Tibial nerve (tissue), 4 donors: ENCODE measurements at regions not wholly inside any gene's neighbourhood (a gene's known extent, or its start where the extent isn't known, plus 50 kb on each side); places are given as distances from the start of the nearest gene placed in this dataset.

Experiments
- DNase-seq, 2 donors: peaks; one replicate each; pipeline ENCODE4 v3.0.0-alpha.2; 2019; ENCODE audit warnings: low spot score in 2 of 2
- H3K27ac ChIP-seq, 4 donors: fragments of 200-600 bp; sonication (generic) in 3 of 4; one replicate each; pipeline ENCODE4 v1.5.1; 2017 to 2019; ENCODE audit warnings: mild to moderate bottlenecking in 1 of 4
- H3K27me3 ChIP-seq, 2 donors: fragments of 200-600 bp; sonication (generic) in 1 of 2; one replicate each; pipeline versions ENCODE4 v1.5.1 to v1.6.0; 2017 to 2019
- H3K36me3 ChIP-seq, 3 donors: fragments of 200-600 bp; sonication (generic); one replicate each; pipeline ENCODE4 v1.5.1; 2018 to 2019
- H3K4me1 ChIP-seq, 4 donors: fragments of 200-600 bp; sonication (generic) in 3 of 4; one replicate each; pipeline ENCODE4 v1.5.1; 2017 to 2019
- H3K4me3 ChIP-seq, 4 donors: fragments of 200-600 bp; sonication (generic) in 3 of 4; one replicate each; pipeline ENCODE4 v1.5.1; 2017 to 2019; ENCODE audit warnings: mild to moderate bottlenecking in 1 of 4, moderate library complexity in 1 of 4
- H3K9me3 ChIP-seq, 4 donors: fragments of 200-600 bp; sonication (generic) in 3 of 4; one replicate each; pipeline ENCODE4 v1.5.1; 2017 to 2019
- CTCF ChIP-seq, 5 experiments: fragments of 200-600 bp in 3 of 5; fragments of 450-650 bp in 2 of 5; sonication (generic) in 3 of 5; IDR thresholded peaks; one replicate each; pipeline ENCODE4 v1.5.1; 2016 to 2019; ENCODE audit warnings: antibody characterized with exemption in 5 of 5, mild to moderate bottlenecking in 3 of 5, moderate library complexity in 2 of 5
- EP300 ChIP-seq, 2 donors: sonication (generic); formaldehyde crosslinking; IDR thresholded peaks; one replicate each; pipeline ENCODE4 v1.6.1; 2017; ENCODE audit warnings: antibody characterized with exemption in 2 of 2, mild to moderate bottlenecking in 1 of 2
- POLR2A ChIP-seq, 2 donors: fragments of 450-650 bp; IDR thresholded peaks; one replicate each; pipeline ENCODE4 v1.6.1; 2017; ENCODE audit warnings: antibody characterized with exemption in 2 of 2, mild to moderate bottlenecking in 2 of 2, moderate library complexity in 2 of 2
- WGBS, 2 donors: methylation state at CpG; one replicate each; pipeline ENCODE4 v1.1.5; 2018; 5-methylcytosine and 5-hydroxymethylcytosine counted together

GRCh38 chr18:44425161-44425560 lies 255.5 kb upstream of the SETBP1 start:
- no peaks in the 10 kb centered on the region for H3K36me3 ChIP-seq
- no peaks in the 10 kb centered on the region for H3K27me3 ChIP-seq
- no peak for TF ChIP-seq CTCF (IDR thresholded peaks at IDR 0.05)
- TF ChIP-seq EP300 (IDR thresholded peaks at IDR 0.05) = no peak
- no peak for TF ChIP-seq POLR2A (IDR thresholded peaks at IDR 0.05)
- no peak overlapping the region for H3K4me3 ChIP-seq
- 77 to 83% methylated on average over 2 of the region's 2 CpGs for WGBS, 2 donors
- H3K27ac ChIP-seq = no peak overlapping the region
- peaks cover 0 to 6% (median 2%) of the 10 kb centered on the region in 4 donors for H3K9me3 ChIP-seq
- no peak for DNase-seq
- H3K4me1 ChIP-seq = no peaks in the 10 kb centered on the region

- 86 to 92% methylated on average over 2 of the region's 2 CpGs for WGBS, 2 donors
- DNase-seq = no peak
Observed at GRCh38 chr18:44437603-44438002, 243.1 kb upstream of the SETBP1 start.

GRCh38 chr18:44450226-44450625 lies 230.5 kb upstream of the SETBP1 start:
- Histone ChIP-seq H3K4me3 (no peak overlapping the region), H3K36me3 (no peaks in the 10 kb centered on the region), H3K9me3 (no peaks in the 10 kb centered on the region), H3K4me1 (peaks cover 0 to 5% (median 0%) of the 10 kb centered on the region in 4 donors), H3K27ac (no peak overlapping the region), H3K27me3 (no peaks in the 10 kb centered on the region)
- DNase-seq = no peak
- 21 to 32% methylated on average over 2 of the region's 2 CpGs for WGBS, 2 donors
- TF ChIP-seq EP300 (IDR thresholded peaks at IDR 0.05) = no peak
- TF ChIP-seq CTCF (IDR thresholded peaks at IDR 0.05) = no peak
- TF ChIP-seq POLR2A (IDR thresholded peaks at IDR 0.05) = no peak

More at GRCh38 chr18:44437603-44438002, 243.1 kb upstream of the SETBP1 start:
- TF ChIP-seq CTCF (IDR thresholded peaks at IDR 0.05) (no peak), POLR2A (IDR thresholded peaks at IDR 0.05) (no peak), EP300 (IDR thresholded peaks at IDR 0.05) (no peak)
- Histone ChIP-seq H3K36me3 (no peaks in the 10 kb centered on the region), H3K27me3 (no peaks in the 10 kb centered on the region), H3K4me3 (no peak overlapping the region), H3K4me1 (no peaks in the 10 kb centered on the region), H3K27ac (no peak overlapping the region), H3K9me3 (no peaks in the 10 kb centered on the region)

- Histone ChIP-seq H3K9me3 (no peaks in the 10 kb centered on the region), H3K36me3 (no peaks in the 10 kb centered on the region), H3K27me3 (no peaks in the 10 kb centered on the region), H3K4me1 (peaks cover 0 to 5% (median 0%) of the 10 kb centered on the region in 4 donors), H3K4me3 (no peak overlapping the region), H3K27ac (no peak overlapping the region)
- 79 to 82% methylated on average over 2 of the region's 2 CpGs for WGBS, 2 donors
- TF ChIP-seq CTCF (IDR thresholded peaks at IDR 0.05) (no peak), POLR2A (IDR thresholded peaks at IDR 0.05) (no peak), EP300 (IDR thresholded peaks at IDR 0.05) (no peak)
- DNase-seq = no peak
Observed at GRCh38 chr18:44452346-44452745, 228.3 kb upstream of the SETBP1 start.

GRCh38 chr18:44453505-44453904 lies 227.2 kb upstream of the SETBP1 start:
- 82 to 91% methylated on average over 2 of the region's 2 CpGs for WGBS, 2 donors
- no peak for TF ChIP-seq EP300 (IDR thresholded peaks at IDR 0.05)
- TF ChIP-seq POLR2A (IDR thresholded peaks at IDR 0.05) = no peak
- TF ChIP-seq CTCF (IDR thresholded peaks at IDR 0.05) = no peak
- H3K4me3 ChIP-seq = no peak overlapping the region

More at GRCh38 chr18:44453505-44453904, 227.2 kb upstream of the SETBP1 start:
- no peak for DNase-seq
- no peak overlapping the region for H3K27ac ChIP-seq
- H3K4me1 ChIP-seq = peaks cover 0 to 5% (median 0%) of the 10 kb centered on the region in 4 donors
- no peaks in the 10 kb centered on the region for H3K36me3 ChIP-seq
- H3K9me3 ChIP-seq = no peaks in the 10 kb centered on the region
- H3K27me3 ChIP-seq = no peaks in the 10 kb centered on the region
